HG03354 (cell line): ENCODE measurements at regions not wholly inside any gene's neighbourhood (a gene's known extent, or its start where the extent isn't known, plus 50 kb on each side); places are given as distances from the start of the nearest gene placed in this dataset.

Source experiments
- ATAC-seq: cut with Tn5 transposase; IDR thresholded peaks from one replicate; pipeline ENCODE4 v1.9.1; 2021; ENCODE audit warnings: mild to moderate bottlenecking; ENCODE audit not compliant: unreplicated experiment, poor library complexity, severe bottlenecking

GRCh38 chr14:106872611-106873446, 1346.4 kb downstream of the TMEM121 start:
- ATAC-seq = peak; percentile 45

GRCh38 chr14:106874350-106874749, 1348.0 kb downstream of the TMEM121 start:
- peak; percentile 34 for ATAC-seq

- peak; percentile 67 for ATAC-seq
Observed at GRCh38 chr14:106875503-106875902, 1349.1 kb downstream of the TMEM121 start.

GRCh38 chr14:106876711-106877110, 1350.3 kb downstream of the TMEM121 start:
- ATAC-seq = no peak

- no peak for ATAC-seq
Observed at GRCh38 chr14:106877517-106877916, 1351.1 kb downstream of the TMEM121 start.

GRCh38 chr14:106879241-106879640, 1352.9 kb downstream of the TMEM121 start:
- ATAC-seq = peak; percentile 63

GRCh38 chr14:106883218-106883692, 1356.9 kb downstream of the TMEM121 start:
- no peak for ATAC-seq
